Esophagus squamous epithelium (tissue), 4 donors: ENCODE measurements at regions not wholly inside any gene's neighbourhood (a gene's known extent, or its start where the extent isn't known, plus 50 kb on each side); places are given as distances from the start of the nearest gene placed in this dataset.

Experiments used
- POLR2A ChIP-seq, 4 donors: fragments of 450-650 bp; IDR thresholded peaks; one replicate each; pipeline ENCODE4 v1.6.1; 2017; ENCODE audit warnings: antibody characterized with exemption in 4 of 4, mild to moderate bottlenecking in 4 of 4, moderate library complexity in 3 of 4
- TF ChIP-seq, protein P1 (sequence below), 6 experiments: fragments of 450-650 bp in 4 of 6; fragments of 200-600 bp in 2 of 6; sonication (generic) in 2 of 6; IDR thresholded peaks; one replicate each; pipeline ENCODE4 v1.5.1; 2016 to 2019; ENCODE audit warnings: antibody characterized with exemption in 6 of 6, mild to moderate bottlenecking in 4 of 6, moderate library complexity in 4 of 6

DNA sequence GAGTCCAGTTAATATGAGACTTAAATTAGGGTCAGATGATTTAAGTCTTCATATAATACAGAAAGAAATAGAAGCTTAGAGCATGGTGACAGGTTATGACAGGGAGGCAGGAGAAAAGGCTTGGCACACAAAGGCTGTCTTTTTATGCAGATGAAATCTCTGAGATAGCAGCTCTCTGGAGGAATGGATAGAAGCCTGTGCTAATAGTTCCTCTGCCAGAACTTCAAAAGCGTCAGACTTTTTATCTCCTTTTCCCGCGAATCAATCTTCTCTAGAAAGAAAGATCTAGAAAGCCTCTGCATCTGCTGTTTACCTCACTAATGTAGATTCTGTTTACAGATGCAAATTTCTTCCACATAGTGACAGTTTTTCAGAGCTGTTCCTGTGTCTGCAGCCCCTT, 1106.2 kb downstream of the XPNPEP1 start:
- TF ChIP-seq, protein P1, sequence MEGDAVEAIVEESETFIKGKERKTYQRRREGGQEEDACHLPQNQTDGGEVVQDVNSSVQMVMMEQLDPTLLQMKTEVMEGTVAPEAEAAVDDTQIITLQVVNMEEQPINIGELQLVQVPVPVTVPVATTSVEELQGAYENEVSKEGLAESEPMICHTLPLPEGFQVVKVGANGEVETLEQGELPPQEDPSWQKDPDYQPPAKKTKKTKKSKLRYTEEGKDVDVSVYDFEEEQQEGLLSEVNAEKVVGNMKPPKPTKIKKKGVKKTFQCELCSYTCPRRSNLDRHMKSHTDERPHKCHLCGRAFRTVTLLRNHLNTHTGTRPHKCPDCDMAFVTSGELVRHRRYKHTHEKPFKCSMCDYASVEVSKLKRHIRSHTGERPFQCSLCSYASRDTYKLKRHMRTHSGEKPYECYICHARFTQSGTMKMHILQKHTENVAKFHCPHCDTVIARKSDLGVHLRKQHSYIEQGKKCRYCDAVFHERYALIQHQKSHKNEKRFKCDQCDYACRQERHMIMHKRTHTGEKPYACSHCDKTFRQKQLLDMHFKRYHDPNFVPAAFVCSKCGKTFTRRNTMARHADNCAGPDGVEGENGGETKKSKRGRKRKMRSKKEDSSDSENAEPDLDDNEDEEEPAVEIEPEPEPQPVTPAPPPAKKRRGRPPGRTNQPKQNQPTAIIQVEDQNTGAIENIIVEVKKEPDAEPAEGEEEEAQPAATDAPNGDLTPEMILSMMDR (IDR thresholded peaks at IDR 0.05): no peak
- no peak for TF ChIP-seq POLR2A (IDR thresholded peaks at IDR 0.05)
